Jurkat, Clone E6-1 (cell line): ENCODE measurements at regions not wholly inside any gene's neighbourhood (a gene's known extent, or its start where the extent isn't known, plus 50 kb on each side); places are given as distances from the start of the nearest gene placed in this dataset.

ENCODE experiments used
- DNase-seq: peaks from one replicate; pipeline ENCODE4 v3.0.0-alpha.2; 2011; ENCODE audit warnings: low read depth, low spot score
- H3K4me3 ChIP-seq: 2 replicates; pipeline ENCODE4 v1.5.1; 2011; ENCODE audit warnings: mild to moderate bottlenecking, low read length, control low read depth, moderate library complexity

DNA sequence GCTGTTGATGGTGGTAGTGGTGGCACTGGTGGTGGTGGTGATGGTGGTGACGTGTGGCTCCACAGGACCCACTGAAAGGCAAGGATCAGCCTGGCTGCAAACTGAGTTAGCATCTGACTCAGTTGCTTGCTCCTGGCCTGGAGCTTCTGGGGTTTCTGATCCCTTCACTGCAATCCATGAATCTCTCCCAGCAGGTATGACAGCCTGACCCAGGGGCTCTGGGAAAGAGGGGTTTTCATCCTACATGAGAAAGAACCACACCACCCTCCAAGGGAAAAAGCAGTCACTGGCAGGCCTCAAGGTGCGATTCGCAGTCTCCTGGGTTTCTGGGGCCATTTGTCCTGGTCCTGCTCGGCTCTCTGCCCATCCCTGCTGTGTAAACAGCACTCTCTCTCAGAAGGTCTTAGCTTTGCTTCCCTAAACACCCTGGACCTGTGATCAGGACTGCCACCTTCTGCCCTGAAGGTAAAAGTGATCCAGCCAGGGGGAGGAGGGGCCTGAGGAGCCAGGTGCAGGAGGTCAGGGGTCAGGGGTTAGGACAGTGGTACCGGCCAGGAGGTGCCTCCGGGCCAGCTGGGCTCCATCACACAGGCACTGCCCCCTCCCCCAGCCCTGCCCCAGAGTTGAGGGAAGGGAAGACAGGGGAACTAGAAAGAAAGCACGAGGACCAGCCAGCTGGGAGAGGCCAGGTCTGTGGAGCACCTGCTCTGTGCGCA is 152.0 kb downstream of the BMP7 start:
- H3K4me3 ChIP-seq, result no peak overlapping the region
- DNase-seq, result no peak

DNA sequence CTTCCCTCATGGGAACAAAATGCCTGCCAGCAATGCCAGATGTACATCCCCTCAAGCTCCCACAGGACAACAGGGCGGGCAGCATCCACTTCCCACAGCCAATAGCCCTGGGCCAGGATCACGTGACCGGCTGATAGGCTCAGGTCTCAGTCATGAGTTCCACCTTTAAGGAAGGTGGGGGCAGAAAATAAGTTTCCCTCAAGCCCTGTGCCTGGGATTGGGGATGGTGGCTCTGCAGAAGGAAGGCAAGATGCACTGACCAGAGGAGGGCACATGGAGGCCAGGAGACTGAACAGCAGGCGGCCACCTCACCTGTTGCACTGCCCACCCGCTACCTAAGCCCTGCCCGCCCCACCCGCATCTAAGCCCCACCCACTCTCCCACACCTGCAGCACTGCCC is 149.1 kb downstream of the BMP7 start:
- no peak overlapping the region for H3K4me3 ChIP-seq
- DNase-seq, result no peak

DNA sequence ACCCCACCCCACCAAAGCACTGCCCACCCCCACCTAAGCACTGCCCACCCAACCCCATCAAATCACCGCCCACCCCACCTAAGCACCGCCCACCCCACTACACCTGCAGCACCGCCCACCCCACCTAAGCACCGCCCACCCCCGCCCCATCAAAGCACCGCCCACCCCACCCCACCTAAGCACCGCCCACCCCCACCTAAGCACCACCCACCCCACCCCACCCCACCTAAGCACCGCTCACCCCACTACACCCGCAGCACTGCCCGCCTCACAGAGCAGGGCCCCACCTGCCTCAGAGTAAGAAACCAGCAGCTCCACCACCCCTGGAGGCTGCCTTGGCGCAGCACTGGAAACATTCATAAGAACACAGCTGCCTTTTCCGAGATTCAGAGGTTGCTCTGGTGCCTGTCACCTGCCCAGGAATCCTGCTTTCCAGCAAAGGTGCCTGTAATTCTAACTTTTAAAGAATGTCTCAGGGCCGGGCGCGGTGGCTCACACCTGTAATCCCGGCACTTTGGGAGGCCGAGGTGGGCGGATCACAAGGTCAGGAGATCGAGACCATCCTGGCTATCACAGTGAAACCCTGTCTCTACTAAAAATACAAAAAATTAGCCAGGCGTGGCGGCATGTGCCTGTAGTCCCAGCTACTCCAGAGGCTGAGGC is 148.2 kb downstream of the BMP7 start:
- no peak overlapping the region for H3K4me3 ChIP-seq
- DNase-seq, result no peak
